Hematopoietic multipotent progenitor cell treated with erythropoietin and hydrocortisone succinate and interleukin-3 and kit ligand, for 17 days (in vitro differentiated cells): ENCODE measurements at regions not wholly inside any gene's neighbourhood (a gene's known extent, or its start where the extent isn't known, plus 50 kb on each side); places are given as distances from the start of the nearest gene placed in this dataset.
"Not testable (repeated sequence)": the region's sequence is repeated elsewhere in the genome, so short reads cannot be mapped to it uniquely, and the experiment has no call there.

ENCODE experiments used
- DNase-seq: peaks from one replicate; pipeline ENCODE4 v3.0.0-alpha.2; 2015; ENCODE audit warnings: low spot score

DNA sequence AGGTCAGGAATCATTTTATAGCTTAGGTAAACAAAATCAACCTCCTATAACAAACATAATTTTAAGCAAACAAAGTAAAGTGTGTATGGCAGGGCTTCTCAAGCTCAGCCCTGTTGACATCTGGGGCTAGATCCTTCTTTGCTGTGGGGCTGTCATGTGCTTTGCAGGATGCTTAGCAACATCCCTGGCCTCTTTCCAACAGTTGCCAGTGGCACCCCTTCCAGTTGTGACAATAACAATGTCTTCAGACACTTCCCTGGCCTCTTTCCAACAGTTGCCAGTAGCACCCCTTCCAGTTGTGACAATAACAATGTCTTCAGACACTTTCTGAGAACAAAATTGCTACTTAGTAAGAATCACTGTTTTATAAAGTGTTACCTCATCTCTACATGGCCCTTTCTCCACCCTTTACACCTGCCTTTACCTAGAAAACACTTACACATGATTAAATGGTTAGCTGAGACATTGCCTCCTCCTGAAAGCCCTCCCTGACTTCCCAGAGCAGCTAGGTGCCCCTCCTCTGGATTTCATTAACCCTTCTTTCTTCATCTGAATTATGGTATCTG, 194.0 kb upstream of the LMCD1 start:
- no peak for DNase-seq

DNA sequence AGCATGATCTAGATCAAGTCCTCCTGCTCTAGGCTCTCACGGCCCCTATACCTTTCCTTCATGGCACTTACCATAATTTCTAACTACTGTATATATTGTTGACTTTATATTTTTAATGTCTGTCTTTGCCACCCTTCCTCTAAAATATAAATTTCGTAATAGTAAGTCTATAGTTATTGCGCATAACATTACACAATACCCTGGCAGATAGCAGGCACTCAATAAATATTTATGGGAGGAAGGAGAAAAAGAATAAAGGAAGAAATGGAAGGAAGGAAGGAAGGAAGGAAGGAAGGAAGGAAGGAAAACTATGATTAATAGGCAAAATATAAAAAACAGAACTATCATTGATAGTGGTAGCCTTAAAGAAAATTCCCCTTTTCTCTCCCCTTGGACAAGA, 190.3 kb upstream of the LMCD1 start:
- DNase-seq = no peak

GRCh38 chr3:8312685-8313084, 188.9 kb upstream of the LMCD1 start:
- no peak for DNase-seq

GRCh38 chr3:8313560-8314267, 187.9 kb upstream of the LMCD1 start:
- DNase-seq = no peak

DNA sequence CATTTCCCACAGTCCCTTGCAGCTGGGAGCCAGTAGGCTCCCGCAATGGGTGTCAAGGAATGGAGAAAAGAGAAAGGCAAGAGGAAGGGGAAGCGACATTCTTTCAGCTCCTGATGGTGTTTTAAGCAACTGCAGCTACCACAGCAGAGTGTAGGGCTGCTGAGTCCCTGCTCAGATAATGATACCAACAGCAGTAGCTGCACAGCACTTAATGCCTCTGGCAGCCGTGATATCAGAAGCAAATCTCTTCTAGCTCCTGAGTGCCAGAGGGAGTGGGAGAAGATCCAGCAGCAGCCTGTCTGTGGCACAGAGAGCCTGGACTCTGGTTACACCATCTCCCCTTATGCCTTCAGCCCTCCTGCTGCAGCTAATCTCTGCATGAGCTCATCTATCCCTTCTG, 186.1 kb upstream of the LMCD1 start:
- DNase-seq = not testable (repeated sequence)

GRCh38 chr3:8317661-8318649, 183.7 kb upstream of the LMCD1 start:
- DNase-seq = no peak

- no peak for DNase-seq
Observed at GRCh38 chr3:8319935-8320634, 181.5 kb upstream of the LMCD1 start.

GRCh38 chr3:8320711-8321458, 180.7 kb upstream of the LMCD1 start:
- no peak for DNase-seq

DNA sequence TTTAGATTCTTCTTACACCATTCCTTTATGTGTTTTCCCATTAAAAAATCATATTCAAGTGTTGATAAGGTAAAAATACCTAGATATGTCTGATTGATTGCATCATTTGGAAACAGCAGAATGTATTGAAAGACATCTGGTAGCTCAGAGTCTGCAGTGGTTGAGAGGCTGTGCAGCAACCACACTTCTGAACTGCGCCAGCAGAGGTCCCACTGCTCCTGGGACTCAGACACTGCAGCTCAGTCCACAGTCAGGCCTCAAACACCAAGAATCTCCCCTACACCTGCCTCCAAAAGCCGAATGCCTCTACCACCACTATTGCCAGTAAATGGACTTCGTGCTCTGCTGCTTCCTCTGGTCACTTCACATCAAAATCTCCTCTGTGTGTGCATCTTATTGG, 176.9 kb upstream of the LMCD1 start:
- DNase-seq = no peak

DNA sequence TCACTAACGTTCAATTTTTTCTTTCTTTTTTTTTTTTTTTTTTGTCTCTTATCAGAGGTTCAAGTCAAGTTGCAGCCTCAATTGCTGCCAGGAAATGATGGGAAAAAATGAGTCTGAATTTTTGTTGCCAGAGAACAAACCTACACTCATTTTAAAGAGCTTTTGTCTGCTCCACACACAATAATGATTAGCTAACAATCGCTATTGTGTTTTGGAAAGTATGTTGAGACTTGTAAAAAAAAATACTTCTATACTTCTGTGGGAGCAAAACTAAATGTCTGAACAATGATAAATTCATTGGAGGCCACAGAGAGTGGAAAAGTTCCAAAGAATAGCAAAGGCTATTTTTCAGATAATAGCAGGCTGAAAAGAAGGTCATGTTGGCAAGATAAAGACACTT, 176.3 kb upstream of the LMCD1 start:
- no peak for DNase-seq

DNA sequence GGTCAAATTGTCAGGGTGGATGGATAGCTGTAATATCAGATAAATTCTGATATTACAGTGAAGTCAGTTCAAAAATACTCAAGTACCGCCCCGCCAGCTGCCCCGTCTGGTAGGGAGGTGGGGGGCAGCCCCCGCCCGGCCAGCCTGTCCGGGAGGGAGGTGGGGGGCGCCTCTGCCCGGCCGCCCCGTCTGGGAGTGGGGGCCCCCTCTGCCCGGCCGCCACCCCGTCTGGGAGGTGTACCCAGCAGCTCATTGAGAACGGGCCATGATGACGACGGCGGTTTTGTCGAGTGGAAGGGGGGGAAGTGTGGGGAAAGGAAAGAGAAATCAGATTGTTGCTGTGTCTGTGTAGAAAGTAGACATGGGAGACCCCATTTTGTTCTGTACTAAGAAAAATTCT, 175.8 kb upstream of the LMCD1 start:
- DNase-seq = not testable (repeated sequence)

GRCh38 chr3:8327739-8328138, 173.9 kb upstream of the LMCD1 start:
- no peak for DNase-seq

- DNase-seq = no peak
Observed at GRCh38 chr3:8328967-8329366, 172.7 kb upstream of the LMCD1 start.

DNA sequence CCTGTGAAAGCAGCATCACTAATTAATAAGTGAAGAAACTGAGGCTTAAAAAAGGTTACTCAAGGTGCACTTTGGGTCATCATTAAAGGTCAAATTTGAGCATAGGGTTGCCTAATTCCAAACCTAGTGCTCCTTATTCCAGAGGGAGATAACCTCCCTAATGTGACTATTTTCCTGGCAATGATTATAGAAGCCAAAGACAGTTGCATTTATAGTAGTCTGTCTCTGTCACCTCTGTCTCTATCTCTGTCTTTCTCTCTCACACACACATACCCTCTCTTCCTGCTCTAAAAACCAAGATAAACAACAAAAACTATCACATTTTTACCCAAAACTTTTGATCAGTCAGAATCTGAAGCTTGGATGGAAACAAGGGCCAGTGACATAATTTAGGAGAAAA, 172.0 kb upstream of the LMCD1 start:
- no peak for DNase-seq

GRCh38 chr3:8336456-8336855, 165.2 kb upstream of the LMCD1 start:
- no peak for DNase-seq

DNA sequence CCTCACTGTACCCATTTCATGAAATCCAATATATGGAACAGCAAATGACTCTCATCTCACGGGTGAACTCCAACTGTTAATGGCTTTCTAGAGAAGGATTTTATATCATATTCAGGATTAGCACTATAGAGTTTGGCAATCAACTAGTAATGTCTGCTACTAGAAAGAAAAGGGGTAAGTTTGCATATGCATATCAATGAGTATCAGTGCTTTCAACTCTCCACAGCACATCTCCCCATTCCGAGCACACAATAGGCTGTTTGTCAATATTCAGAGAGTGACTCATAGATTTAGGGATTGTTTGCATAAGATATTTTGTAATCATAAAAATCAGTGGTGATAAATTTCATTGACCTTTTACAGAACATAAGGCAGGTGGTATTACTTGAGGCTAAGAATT, 163.2 kb upstream of the LMCD1 start:
- DNase-seq = no peak

DNA sequence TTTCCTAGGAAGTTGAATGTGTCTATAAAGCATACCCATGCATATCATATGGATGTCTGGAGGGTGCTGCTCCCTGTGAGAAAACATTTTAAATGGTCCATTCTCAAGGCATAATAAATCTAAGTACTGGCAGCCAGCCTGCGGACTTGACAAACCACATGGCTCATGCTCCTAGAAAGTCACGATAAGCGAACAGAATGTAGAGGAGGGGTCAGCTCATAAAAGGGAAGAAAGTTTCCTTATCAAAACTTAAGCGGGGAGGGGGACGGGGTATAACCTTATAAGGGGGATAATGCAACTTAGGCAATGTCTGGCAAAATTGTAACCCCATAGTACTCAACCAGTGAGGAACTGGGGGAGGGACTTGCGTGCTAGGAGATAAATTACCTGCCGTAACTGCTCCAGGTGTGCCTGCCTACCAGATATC, 159.8 kb upstream of the LMCD1 start:
- no peak for DNase-seq

DNA sequence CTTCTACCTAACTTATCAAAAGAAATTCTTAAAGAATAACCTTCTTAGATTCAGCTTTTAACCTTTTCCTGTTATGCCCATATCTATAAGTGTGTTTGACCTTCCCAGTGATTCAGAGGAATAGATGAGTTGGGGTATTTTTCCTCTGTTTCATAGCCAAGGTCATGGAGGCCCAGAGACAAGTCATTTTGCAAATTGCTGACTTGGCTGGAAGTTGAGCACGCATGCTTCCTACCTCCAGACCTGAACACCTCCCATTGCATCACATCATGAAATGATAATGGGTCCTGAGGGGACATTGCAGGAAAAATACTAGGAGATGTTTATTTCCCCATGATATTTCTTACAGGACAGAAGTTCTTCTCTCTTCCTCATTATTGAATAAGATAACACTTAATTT, 158.6 kb upstream of the LMCD1 start:
- DNase-seq = no peak

GRCh38 chr3:8345398-8345797, 156.2 kb upstream of the LMCD1 start:
- DNase-seq = no peak

DNA sequence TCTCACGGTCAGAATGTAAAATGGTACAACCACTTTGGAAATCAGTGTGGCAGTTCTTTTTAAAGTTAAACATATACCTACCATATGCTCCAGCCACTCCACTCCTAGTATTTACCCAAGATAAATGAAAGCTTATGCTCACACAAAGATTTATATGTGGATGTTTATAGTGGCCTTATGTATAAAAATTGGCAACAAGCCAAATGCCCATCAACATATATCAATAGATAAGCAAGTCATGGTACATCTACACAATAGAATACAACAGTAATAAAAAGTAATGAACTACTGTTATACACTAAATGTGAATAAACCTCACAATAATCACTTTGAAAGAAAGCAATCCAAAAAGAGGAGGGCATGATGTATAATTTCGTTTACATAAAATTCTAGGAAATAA, 153.5 kb upstream of the LMCD1 start:
- no peak for DNase-seq

DNA sequence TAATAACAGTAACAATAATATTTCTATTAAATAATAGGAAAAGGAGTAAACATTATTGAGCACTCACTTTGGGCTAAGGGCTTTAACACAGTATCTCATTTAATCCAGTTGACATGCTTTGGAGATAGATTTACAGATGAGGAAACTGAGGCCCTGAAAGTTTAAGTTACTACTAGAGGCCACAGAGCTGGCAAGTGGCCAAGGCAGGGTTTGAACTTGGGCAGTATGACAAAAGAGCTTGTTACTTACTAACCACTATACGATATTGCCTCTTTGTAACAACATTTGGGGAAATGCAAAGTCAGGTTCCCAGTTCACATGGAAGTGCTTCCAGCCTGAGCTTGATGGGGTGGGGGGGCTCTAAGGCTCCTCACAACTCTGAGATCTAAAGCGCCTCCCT, 149.1 kb upstream of the LMCD1 start:
- DNase-seq = no peak

GRCh38 chr3:8353364-8353763, 148.3 kb upstream of the LMCD1 start:
- no peak for DNase-seq
